K562 (cell line): ENCODE measurements at regions not wholly inside any gene's neighbourhood (a gene's known extent, or its start where the extent isn't known, plus 50 kb on each side); places are given as distances from the start of the nearest gene placed in this dataset.

ENCODE experiments used
- ATAC-seq: fragments of 200-7000 bp; cut with Tn5 transposase; 3 replicates; pipeline ENCODE4 v1.9.1; 2020; ENCODE audit warnings: moderate library complexity
- BruUV-seq: library from RNA; stranded (reverse); fragments of 400-500 nt; replicated peaks from 2 replicates; lab custom pipeline; 2021; lab: Mats Ljungman, UMichigan
- CTCF ChIA-PET: fragments of 300-600 bp; formaldehyde crosslinking; extraction: SDS; loops from one replicate; lab custom pipeline; 2021; ENCODE audit warnings: low intra/inter-chr PET ratio; lab: Yijun Ruan, JAX
- POLR2A ChIA-PET: fragments of 300-600, 350-650 bp; sonication (Branson Sonifier 250); formaldehyde crosslinking; extraction: SDS; loops from one replicate; lab custom pipeline; 2021; ENCODE audit warnings: antibody characterized with exemption, inconsistent platforms; lab: Yijun Ruan, JAX
- DNase-seq, 4 experiments: peaks; one replicate each; pipeline versions ENCODE4 v3.0.0 to v3.0.0-alpha.2; 2011 to 2018; ENCODE audit warnings: low spot score in 3 of 4, mixed read lengths in 3 of 4; ENCODE audit errors: extremely low read depth in 1 of 4
- FAIRE-seq: peaks from 2 replicates; lab custom pipeline; 2011; peaks lifted over from hg19 to GRCh38; lab: Jason Lieb, UNC
- H2AFZ ChIP-seq: 2 replicates; pipeline ENCODE4 v1.6.0; 2011; ENCODE audit warnings: low read depth, low read length, control low read depth, inconsistent platforms
- H3K27ac ChIP-seq: fragments of 200-600 bp; 3 replicates; pipeline ENCODE4 v1.8.0; 2011; ENCODE audit warnings: low read depth, mild to moderate bottlenecking, control low read depth, inconsistent platforms, low read length, moderate library complexity, mixed read lengths; ENCODE audit errors: extremely low read depth
- H3K27me3 ChIP-seq, 2 experiments: fragments of 300-600 bp in 1 of 2; 2 replicates in 1 of 2; 3 replicates in 1 of 2; pipeline versions ENCODE4 v1.6.0 to v1.8.0; 2011; ENCODE audit warnings: inconsistent platforms in 2 of 2, low read length in 2 of 2, mild to moderate bottlenecking in 1 of 2, mixed read lengths in 1 of 2, moderate library complexity in 1 of 2; ENCODE audit not compliant: control insufficient read depth in 2 of 2, insufficient read depth in 2 of 2
- H3K36me3 ChIP-seq: fragments of 300-600 bp; 3 replicates; pipeline ENCODE4 v1.8.0; 2011; ENCODE audit warnings: mild to moderate bottlenecking, low read length, inconsistent platforms; ENCODE audit not compliant: control insufficient read depth, insufficient read depth
- H3K4me1 ChIP-seq, 2 experiments: fragments of 200-600 bp in 1 of 2; replicated peaks in 1 of 2; 2 replicates in 1 of 2; 3 replicates in 1 of 2; pipeline versions ENCODE4 v1.5.1 to v1.8.0; 2011; ENCODE audit warnings: inconsistent platforms in 2 of 2, low read length in 2 of 2, mild to moderate bottlenecking in 1 of 2, mixed read lengths in 1 of 2, moderate library complexity in 1 of 2; ENCODE audit not compliant: control insufficient read depth in 2 of 2, insufficient read depth in 2 of 2
- H3K4me2 ChIP-seq: 2 replicates; pipeline ENCODE4 v1.6.1; 2011; ENCODE audit warnings: low read length, control low read depth, inconsistent platforms, mixed read lengths; ENCODE audit not compliant: insufficient read depth
- H3K4me3 ChIP-seq: fragments of 200-600 bp; sonication (generic), shearing (Covaris generic); 2 replicates; pipeline ENCODE4 v1.5.1; 2016; ENCODE audit warnings: control low read depth, inconsistent platforms
- H3K79me2 ChIP-seq: fragments of 200-600 bp; 3 replicates; pipeline ENCODE4 v1.8.0; 2011; ENCODE audit warnings: low read length, inconsistent platforms; ENCODE audit not compliant: control insufficient read depth, insufficient read depth
- H3K9ac ChIP-seq, 2 experiments: 2 replicates each; pipeline versions ENCODE4 v1.6.0 to v1.6.1; 2011; ENCODE audit warnings: low read depth in 2 of 2, low read length in 2 of 2, control low read depth in 1 of 2, inconsistent platforms in 1 of 2, mild to moderate bottlenecking in 1 of 2, mixed read lengths in 1 of 2; ENCODE audit not compliant: insufficient read depth in 1 of 2
- H3K9me1 ChIP-seq: one replicate; pipeline ENCODE4 v1.6.0; 2011; ENCODE audit warnings: inconsistent platforms, mild to moderate bottlenecking, low read length, moderate library complexity; ENCODE audit not compliant: control insufficient read depth, insufficient read depth
- H3K9me3 ChIP-seq: replicated peaks from 2 replicates; pipeline ENCODE4 v1.5.1; 2011; ENCODE audit warnings: low read depth, low read length, inconsistent platforms; ENCODE audit not compliant: control insufficient read depth, insufficient read depth
- H4K20me1 ChIP-seq: replicated peaks from 2 replicates; pipeline ENCODE4 v1.6.1; 2011; ENCODE audit warnings: low read length, inconsistent platforms, mixed read lengths; ENCODE audit not compliant: control insufficient read depth, insufficient read depth
- EZH2 ChIP-seq: IDR thresholded peaks from 2 replicates; pipeline ENCODE4 v1.6.1; 2012; ENCODE audit warnings: low read depth, mild to moderate bottlenecking, inconsistent platforms, low read length, borderline replicate concordance
- FUS ChIP-seq: fragments of 200-400 bp; formaldehyde crosslinking; optimal IDR thresholded peaks from 2 replicates; pipeline ENCODE3; 2017; ENCODE audit warnings: low read depth, low read length
- MED1 ChIP-seq: sonication (generic); formaldehyde crosslinking; IDR thresholded peaks from 2 replicates; pipeline ENCODE4 v1.8.1; 2023; ENCODE audit warnings: missing genetic modification reagents, borderline replicate concordance
- PHTF2 ChIP-seq: fragments of 250-450 bp; sonication (Bioruptor Pico); IDR thresholded peaks from 2 replicates; pipeline ENCODE4 v1.5.0; 2021; ENCODE audit warnings: mild to moderate bottlenecking
- PRPF4 ChIP-seq: fragments of 200-400 bp; formaldehyde crosslinking; IDR thresholded peaks from one replicate; pipeline ENCODE4 v1.6.1; 2017; ENCODE audit warnings: low read length, low read depth, mild to moderate bottlenecking; ENCODE audit not compliant: insufficient read depth, poor library complexity, severe bottlenecking
- ZNF253 ChIP-seq: fragments of 250-450 bp; sonication (Bioruptor Pico); conservative IDR thresholded peaks from 2 replicates; pipeline ENCODE4 v1.6.1; 2021; ENCODE audit warnings: mild to moderate bottlenecking
- ZNF589 ChIP-seq: fragments of 200-800 bp; sonication (Bioruptor generic); IDR thresholded peaks from 2 replicates; pipeline ENCODE4 v1.6.1; 2016; ENCODE audit warnings: low read depth, missing genetic modification characterization, missing compliant biosample characterization
- WGBS: fragments of 100-300 bp; shearing (Covaris generic); methylation state at CpG from one replicate; pipeline ENCODE4 v1.1.6; 2016; ENCODE audit warnings: low coverage, mixed read lengths; ENCODE audit not compliant: insufficient coverage; ENCODE audit errors: missing lambda C conversion rate; 5-methylcytosine and 5-hydroxymethylcytosine counted together
- in situ Hi-C: fragments of 300-500 bp; cut with MboI; formaldehyde crosslinking; loops from 4 replicates; pipeline ENCODE4 v1.15.0; 2018; ENCODE audit warnings: inconsistent platforms, mixed read lengths
- intact Hi-C: fragments of 100-400 bp; cut with micrococcal nuclease; formaldehyde crosslinking; loops from 2 replicates; pipeline ENCODE4 v1.14.2; 2022
- TF ChIP-seq, protein P1 (sequence below), 3 experiments: IDR thresholded peaks in 2 of 3; conservative IDR thresholded peaks in 1 of 3; 2 replicates each; pipeline ENCODE4 v1.5.1; 2011 to 2012; ENCODE audit warnings: low read length in 3 of 3, mild to moderate bottlenecking in 3 of 3, control low read depth in 2 of 3, improper control_type of control experiment in 1 of 3, inconsistent platforms in 1 of 3, low read depth in 1 of 3, mixed read lengths in 1 of 3, moderate library complexity in 1 of 3; ENCODE audit not compliant: insufficient read depth in 2 of 3
- TF ChIP-seq, protein P2 (sequence below): fragments of 450-650 bp; IDR thresholded peaks from 2 replicates; pipeline ENCODE4 v1.7.0; 2016; ENCODE audit warnings: borderline replicate concordance
- TF ChIP-seq, protein P3 (sequence below): IDR thresholded peaks from 3 replicates; pipeline ENCODE4 v1.6.1; 2011; ENCODE audit warnings: borderline replicate concordance, mild to moderate bottlenecking, moderate library complexity; ENCODE audit not compliant: insufficient read length; ENCODE audit errors: extremely low read depth
- TF ChIP-seq, protein P4 (sequence below): fragments of 250-450 bp; sonication (Bioruptor Pico); IDR thresholded peaks from 2 replicates; pipeline ENCODE4 v1.8.0; 2022; ENCODE audit warnings: inconsistent platforms

DNA sequence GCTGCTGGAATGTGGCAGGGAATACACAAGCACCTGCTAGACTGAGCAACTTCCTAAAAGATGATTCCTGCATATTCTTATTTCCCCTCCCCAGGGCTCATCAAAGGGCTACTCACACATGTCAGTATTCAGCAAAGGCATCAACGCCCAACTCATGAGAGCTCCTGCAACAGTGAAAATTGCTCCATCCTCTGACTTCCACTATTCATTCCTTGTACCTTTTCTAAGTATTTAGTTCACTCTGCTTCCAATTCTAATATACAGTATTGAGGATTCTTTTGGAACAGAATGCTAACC is 84.1 kb downstream of the SCN11A start (continued):
- TF ChIP-seq, protein P1, sequence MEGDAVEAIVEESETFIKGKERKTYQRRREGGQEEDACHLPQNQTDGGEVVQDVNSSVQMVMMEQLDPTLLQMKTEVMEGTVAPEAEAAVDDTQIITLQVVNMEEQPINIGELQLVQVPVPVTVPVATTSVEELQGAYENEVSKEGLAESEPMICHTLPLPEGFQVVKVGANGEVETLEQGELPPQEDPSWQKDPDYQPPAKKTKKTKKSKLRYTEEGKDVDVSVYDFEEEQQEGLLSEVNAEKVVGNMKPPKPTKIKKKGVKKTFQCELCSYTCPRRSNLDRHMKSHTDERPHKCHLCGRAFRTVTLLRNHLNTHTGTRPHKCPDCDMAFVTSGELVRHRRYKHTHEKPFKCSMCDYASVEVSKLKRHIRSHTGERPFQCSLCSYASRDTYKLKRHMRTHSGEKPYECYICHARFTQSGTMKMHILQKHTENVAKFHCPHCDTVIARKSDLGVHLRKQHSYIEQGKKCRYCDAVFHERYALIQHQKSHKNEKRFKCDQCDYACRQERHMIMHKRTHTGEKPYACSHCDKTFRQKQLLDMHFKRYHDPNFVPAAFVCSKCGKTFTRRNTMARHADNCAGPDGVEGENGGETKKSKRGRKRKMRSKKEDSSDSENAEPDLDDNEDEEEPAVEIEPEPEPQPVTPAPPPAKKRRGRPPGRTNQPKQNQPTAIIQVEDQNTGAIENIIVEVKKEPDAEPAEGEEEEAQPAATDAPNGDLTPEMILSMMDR (IDR thresholded peaks at IDR 0.05 in 2 of 3, conservative IDR thresholded peaks at IDR 0.05 in 1 of 3; ENCODE audit: insufficient read depth in 2 of 3, low read depth in 1 of 3, low read length in 3 of 3): no peak
- TF ChIP-seq PHTF2 (no peak), FUS (no peak), EZH2 (no peak), ZNF253 (CRISPR knock-in tag) (no peak)
- TF ChIP-seq, protein P2, sequence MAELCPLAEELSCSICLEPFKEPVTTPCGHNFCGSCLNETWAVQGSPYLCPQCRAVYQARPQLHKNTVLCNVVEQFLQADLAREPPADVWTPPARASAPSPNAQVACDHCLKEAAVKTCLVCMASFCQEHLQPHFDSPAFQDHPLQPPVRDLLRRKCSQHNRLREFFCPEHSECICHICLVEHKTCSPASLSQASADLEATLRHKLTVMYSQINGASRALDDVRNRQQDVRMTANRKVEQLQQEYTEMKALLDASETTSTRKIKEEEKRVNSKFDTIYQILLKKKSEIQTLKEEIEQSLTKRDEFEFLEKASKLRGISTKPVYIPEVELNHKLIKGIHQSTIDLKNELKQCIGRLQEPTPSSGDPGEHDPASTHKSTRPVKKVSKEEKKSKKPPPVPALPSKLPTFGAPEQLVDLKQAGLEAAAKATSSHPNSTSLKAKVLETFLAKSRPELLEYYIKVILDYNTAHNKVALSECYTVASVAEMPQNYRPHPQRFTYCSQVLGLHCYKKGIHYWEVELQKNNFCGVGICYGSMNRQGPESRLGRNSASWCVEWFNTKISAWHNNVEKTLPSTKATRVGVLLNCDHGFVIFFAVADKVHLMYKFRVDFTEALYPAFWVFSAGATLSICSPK: no peak

DNA sequence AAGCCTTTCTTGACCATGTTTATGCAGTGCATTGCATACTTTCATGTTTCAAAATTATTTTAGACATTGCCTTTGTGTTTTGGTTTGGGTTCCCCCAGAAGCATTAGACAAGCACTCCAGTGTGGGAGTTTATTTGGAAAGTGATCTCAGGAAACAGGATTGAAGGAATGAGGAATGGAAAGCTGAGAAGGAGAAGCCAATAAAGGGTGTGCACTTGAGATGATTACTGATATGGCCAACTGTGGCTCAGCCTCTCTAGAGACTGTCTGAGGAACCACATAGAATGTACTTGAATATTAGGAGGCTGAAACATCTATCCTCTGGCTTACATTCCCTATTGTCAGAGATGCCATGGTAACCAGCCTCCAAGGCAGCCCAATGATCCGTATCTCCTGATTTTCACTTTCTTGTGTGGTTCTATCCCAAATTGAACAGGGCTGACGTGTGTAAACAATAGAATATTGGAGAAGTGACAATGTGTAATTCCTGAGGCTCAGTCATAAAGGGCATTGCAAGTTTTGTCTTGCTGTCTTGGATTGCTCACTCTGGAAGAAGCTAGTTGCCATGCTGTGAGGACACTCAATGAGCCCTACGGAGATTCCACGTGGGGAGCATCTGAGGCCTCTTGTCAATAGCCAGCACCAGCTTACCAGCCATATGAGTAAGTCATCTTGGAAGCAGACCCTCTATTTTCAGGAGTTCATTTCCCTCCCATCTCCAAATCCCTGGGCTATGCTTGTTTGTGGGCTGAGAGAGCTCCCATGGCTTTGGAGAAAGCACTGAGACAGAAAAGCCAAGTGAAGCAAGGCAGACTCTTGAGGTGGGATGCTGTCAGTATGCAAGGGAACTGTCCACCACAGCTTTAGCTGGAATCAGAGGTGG is 84.7 kb downstream of the SCN11A start:
- CTCF ChIA-PET: no interaction called here
- TF ChIP-seq PRPF4 (no peak), MED1 (CRISPR knock-in tag) (no peak), ZNF589 (CRISPR knock-in tag) (no peak)
- TF ChIP-seq, protein P3, sequence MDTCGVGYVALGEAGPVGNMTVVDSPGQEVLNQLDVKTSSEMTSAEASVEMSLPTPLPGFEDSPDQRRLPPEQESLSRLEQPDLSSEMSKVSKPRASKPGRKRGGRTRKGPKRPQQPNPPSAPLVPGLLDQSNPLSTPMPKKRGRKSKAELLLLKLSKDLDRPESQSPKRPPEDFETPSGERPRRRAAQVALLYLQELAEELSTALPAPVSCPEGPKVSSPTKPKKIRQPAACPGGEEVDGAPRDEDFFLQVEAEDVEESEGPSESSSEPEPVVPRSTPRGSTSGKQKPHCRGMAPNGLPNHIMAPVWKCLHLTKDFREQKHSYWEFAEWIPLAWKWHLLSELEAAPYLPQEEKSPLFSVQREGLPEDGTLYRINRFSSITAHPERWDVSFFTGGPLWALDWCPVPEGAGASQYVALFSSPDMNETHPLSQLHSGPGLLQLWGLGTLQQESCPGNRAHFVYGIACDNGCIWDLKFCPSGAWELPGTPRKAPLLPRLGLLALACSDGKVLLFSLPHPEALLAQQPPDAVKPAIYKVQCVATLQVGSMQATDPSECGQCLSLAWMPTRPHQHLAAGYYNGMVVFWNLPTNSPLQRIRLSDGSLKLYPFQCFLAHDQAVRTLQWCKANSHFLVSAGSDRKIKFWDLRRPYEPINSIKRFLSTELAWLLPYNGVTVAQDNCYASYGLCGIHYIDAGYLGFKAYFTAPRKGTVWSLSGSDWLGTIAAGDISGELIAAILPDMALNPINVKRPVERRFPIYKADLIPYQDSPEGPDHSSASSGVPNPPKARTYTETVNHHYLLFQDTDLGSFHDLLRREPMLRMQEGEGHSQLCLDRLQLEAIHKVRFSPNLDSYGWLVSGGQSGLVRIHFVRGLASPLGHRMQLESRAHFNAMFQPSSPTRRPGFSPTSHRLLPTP: no peak
- TF ChIP-seq, protein P4, sequence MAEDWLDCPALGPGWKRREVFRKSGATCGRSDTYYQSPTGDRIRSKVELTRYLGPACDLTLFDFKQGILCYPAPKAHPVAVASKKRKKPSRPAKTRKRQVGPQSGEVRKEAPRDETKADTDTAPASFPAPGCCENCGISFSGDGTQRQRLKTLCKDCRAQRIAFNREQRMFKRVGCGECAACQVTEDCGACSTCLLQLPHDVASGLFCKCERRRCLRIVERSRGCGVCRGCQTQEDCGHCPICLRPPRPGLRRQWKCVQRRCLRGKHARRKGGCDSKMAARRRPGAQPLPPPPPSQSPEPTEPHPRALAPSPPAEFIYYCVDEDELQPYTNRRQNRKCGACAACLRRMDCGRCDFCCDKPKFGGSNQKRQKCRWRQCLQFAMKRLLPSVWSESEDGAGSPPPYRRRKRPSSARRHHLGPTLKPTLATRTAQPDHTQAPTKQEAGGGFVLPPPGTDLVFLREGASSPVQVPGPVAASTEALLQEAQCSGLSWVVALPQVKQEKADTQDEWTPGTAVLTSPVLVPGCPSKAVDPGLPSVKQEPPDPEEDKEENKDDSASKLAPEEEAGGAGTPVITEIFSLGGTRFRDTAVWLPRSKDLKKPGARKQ (CRISPR knock-in tag): no peak

More for the DNA sequence above, 84.7 kb downstream of the SCN11A start:
- intact Hi-C loops: no loop called here
- 0% methylated on average over 4 of the region's 4 CpGs for WGBS
- no peak overlapping the region for H2AFZ ChIP-seq
- no peak for DNase-seq
- H3K27ac ChIP-seq: no peak overlapping the region
- H3K4me2 ChIP-seq: no peak overlapping the region
- ATAC-seq: no peak
- H4K20me1 ChIP-seq: 0 out of 2 replicates have a peak, but pooled peaks cover 2% of the 10 kb centered on the region
- no peaks in the 10 kb centered on the region for H3K9me3 ChIP-seq
- BruUV-seq: no TSS peak
- H3K9me1 ChIP-seq: no peaks in the 10 kb centered on the region
- H3K9ac ChIP-seq: no peak overlapping the region
- POLR2A ChIA-PET: no interaction called here
- H3K27me3 ChIP-seq: peaks cover 21 to 39% of the 10 kb centered on the region in 2 experiments; a peak in 4 of 5 replicates
- no peaks in the 10 kb centered on the region for H3K4me1 ChIP-seq
- no peak for FAIRE-seq
- H3K4me3 ChIP-seq: no peak overlapping the region
- no peaks in the 10 kb centered on the region for H3K79me2 ChIP-seq
- no peaks in the 10 kb centered on the region for H3K36me3 ChIP-seq
- in situ Hi-C loops: no loop called here
